Mesendoderm (in vitro differentiated cells): ENCODE measurements at regions not wholly inside any gene's neighbourhood (a gene's known extent, or its start where the extent isn't known, plus 50 kb on each side); places are given as distances from the start of the nearest gene placed in this dataset.
"Not testable (repeated sequence)": the region's sequence is repeated elsewhere in the genome, so short reads cannot be mapped to it uniquely, and the experiment has no call there.

Source experiments
- DNase-seq: peaks from one replicate; pipeline ENCODE4 v3.0.0; 2013
- H2AK5ac ChIP-seq: 2 replicates; pipeline ENCODE4 v1.6.1; 2013; ENCODE audit warnings: low read length, inconsistent platforms
- H2BK120ac ChIP-seq: 2 replicates; pipeline ENCODE4 v1.6.1; 2013; ENCODE audit warnings: low read depth, mild to moderate bottlenecking, low read length, moderate library complexity, mixed read lengths
- H2BK15ac ChIP-seq: replicated peaks from 2 replicates; pipeline ENCODE4 v1.6.1; 2013; ENCODE audit warnings: low read depth, mild to moderate bottlenecking, moderate library complexity
- H2BK5ac ChIP-seq: 2 replicates; pipeline ENCODE4 v1.6.1; 2013; ENCODE audit warnings: low read length, inconsistent platforms
- H3K18ac ChIP-seq: 2 replicates; pipeline ENCODE4 v1.6.1; 2013; ENCODE audit warnings: mild to moderate bottlenecking, low read length, mixed read lengths
- H3K23ac ChIP-seq: one replicate; pipeline ENCODE4 v1.6.1; 2013; ENCODE audit warnings: low read length
- H3K27ac ChIP-seq: 2 replicates; pipeline ENCODE4 v1.5.1; 2013; ENCODE audit warnings: low read depth, mild to moderate bottlenecking, inconsistent platforms, low read length, moderate library complexity
- H3K27me3 ChIP-seq: 2 replicates; pipeline ENCODE4 v1.6.1; 2013; ENCODE audit warnings: low read length, control low read depth, mild to moderate bottlenecking, inconsistent platforms; ENCODE audit not compliant: insufficient read depth, poor library complexity
- H3K36me3 ChIP-seq: 2 replicates; pipeline ENCODE4 v1.6.1; 2013; ENCODE audit warnings: low read length, inconsistent platforms; ENCODE audit not compliant: control insufficient read depth, insufficient read depth
- H3K4ac ChIP-seq: one replicate; pipeline ENCODE4 v1.6.1; 2013; ENCODE audit warnings: low read depth, mild to moderate bottlenecking, low read length, moderate library complexity
- H3K4me1 ChIP-seq: 2 replicates; pipeline ENCODE4 v1.6.1; 2013; ENCODE audit warnings: low read depth, low read length, inconsistent platforms; ENCODE audit not compliant: control insufficient read depth
- H3K4me2 ChIP-seq: 2 replicates; pipeline ENCODE4 v1.6.1; 2013; ENCODE audit warnings: low read length
- H3K4me3 ChIP-seq: 2 replicates; pipeline ENCODE4 v1.5.1; 2013; ENCODE audit warnings: mild to moderate bottlenecking, low read length
- H3K56ac ChIP-seq: one replicate; pipeline ENCODE4 v1.6.1; 2013; ENCODE audit warnings: low read length
- H3K79me1 ChIP-seq: 2 replicates; pipeline ENCODE4 v1.6.1; 2013; ENCODE audit warnings: low read length, inconsistent platforms
- H3K79me2 ChIP-seq: 2 replicates; pipeline ENCODE4 v1.6.1; 2013; ENCODE audit warnings: mild to moderate bottlenecking, low read length; ENCODE audit not compliant: control insufficient read depth, insufficient read depth
- H3K9ac ChIP-seq: 2 replicates; pipeline ENCODE4 v1.6.1; 2013; ENCODE audit warnings: low read length, inconsistent platforms
- H4K5ac ChIP-seq: one replicate; pipeline ENCODE4 v1.6.1; 2013; ENCODE audit warnings: low read length
- H4K8ac ChIP-seq: one replicate; pipeline ENCODE4 v1.6.1; 2013; ENCODE audit warnings: low read depth, mild to moderate bottlenecking, control low read depth, low read length, moderate library complexity
- WGBS: extraction: QIAGEN DNeasy Blood & Tissue Kit; methylation state at CpG from one replicate; pipeline ENCODE4 v1.1.7; 2013; ENCODE audit warnings: low lambda C conversion rate, missing lambda C conversion rate; ENCODE audit not compliant: insufficient coverage; ENCODE audit errors: extremely low coverage; 5-methylcytosine and 5-hydroxymethylcytosine counted together

DNA sequence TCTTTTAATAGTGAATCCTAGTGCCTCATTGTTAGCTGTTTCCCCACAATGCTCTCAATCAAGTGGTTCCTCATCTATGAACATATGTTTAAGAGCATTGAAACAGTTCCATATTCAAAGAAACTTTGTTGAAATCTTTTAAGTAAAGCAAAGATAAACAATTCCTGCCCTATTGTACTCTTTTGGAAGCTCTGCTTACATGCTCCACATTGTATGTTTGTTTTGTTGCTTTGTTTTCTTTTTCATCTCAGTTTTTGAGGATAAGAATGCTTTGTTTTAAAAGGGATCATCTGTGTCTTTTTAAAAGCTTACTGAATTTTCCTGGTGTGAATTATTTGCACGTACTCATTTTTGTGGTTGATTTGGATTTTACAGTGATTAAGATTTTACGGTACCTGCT lies 132.2 kb upstream of the MARCKS start:
- not testable (repeated sequence) for H3K9ac ChIP-seq, H3K79me2 ChIP-seq, H3K27me3 ChIP-seq, H3K4ac ChIP-seq, H2BK120ac ChIP-seq, H3K23ac ChIP-seq, H3K79me1 ChIP-seq, H2BK5ac ChIP-seq, H3K4me2 ChIP-seq, H2BK15ac ChIP-seq, H3K4me3 ChIP-seq, H3K18ac ChIP-seq, H4K8ac ChIP-seq, H3K36me3 ChIP-seq, H3K4me1 ChIP-seq, H3K27ac ChIP-seq, H4K5ac ChIP-seq, DNase-seq, H2AK5ac ChIP-seq, H3K56ac ChIP-seq
- WGBS: no CpG with 5 or more reads among the region's 2 CpGs

DNA sequence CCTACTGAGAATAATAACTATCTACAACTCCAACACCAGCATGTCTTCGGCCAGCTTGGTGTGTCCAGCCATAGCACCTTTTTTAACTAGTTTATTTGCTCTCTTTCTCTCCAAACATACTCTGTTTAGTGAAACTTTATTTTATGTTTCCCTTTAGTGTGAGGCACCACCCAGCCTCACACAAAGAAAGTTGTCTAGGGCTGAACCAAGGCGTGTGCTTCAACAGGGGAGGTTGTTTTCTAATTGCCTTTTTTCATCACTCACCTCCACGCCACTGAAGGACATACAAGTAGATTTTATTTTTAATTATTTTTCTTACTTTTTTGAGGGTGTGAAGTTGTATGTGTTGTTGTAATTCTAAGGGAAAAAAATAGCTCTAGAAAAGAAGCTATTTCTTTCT lies 125.6 kb upstream of the MARCKS start:
- no CpG with 5 or more reads among the region's 3 CpGs for WGBS
- Histone ChIP-seq H3K4ac (no peak overlapping the region), H3K56ac (no peak overlapping the region), H3K4me2 (no peak overlapping the region), H3K27ac (no peak overlapping the region), H3K18ac (no peak overlapping the region), H3K27me3 (no peaks in the 10 kb centered on the region), H3K23ac (no peak overlapping the region), H4K8ac (no peak overlapping the region), H4K5ac (no peak overlapping the region), H2AK5ac (no peak overlapping the region), H3K4me1 (peaks cover 2% of the 10 kb centered on the region), H3K79me2 (no peaks in the 10 kb centered on the region), H3K9ac (no peak overlapping the region), H2BK120ac (no peak overlapping the region), H2BK5ac (no peak overlapping the region), H3K79me1 (no peaks in the 10 kb centered on the region), H3K4me3 (no peak overlapping the region), H3K36me3 (no peaks in the 10 kb centered on the region), H2BK15ac (no peak overlapping the region)
- DNase-seq: no peak

DNA sequence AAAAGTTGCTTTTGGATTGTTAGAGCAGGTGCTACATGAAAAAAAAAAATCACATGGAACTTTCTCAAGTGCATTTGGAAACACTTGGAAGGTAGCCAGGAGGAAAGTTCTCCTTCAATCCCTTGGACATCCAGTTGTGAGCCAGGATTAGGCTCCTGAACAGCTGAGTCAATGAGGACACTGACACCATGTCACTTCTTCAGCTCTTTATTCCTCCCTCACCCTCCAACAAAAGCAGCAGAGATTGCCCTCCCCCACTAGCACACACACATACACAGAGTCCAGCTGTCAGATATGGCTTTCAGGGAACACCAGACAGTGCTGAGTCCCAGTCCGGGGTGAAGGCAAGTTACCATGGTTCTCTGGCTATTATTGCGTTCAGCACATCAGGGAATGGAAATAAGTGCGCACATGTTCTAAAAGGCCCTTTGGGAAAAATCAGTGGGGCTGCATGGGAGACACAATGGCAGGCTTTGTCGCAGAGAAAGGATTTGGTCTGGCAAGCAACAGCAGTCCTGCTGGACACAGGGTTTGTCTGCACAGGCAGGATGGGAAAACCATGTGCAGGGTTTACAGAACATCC lies 124.7 kb upstream of the MARCKS start:
- Histone ChIP-seq H3K4me3 (no peak overlapping the region), H2BK120ac (no peak overlapping the region), H3K36me3 (no peaks in the 10 kb centered on the region), H2BK5ac (no peak overlapping the region), H3K79me2 (no peaks in the 10 kb centered on the region), H3K4me1 (no peaks in the 10 kb centered on the region), H3K79me1 (no peaks in the 10 kb centered on the region), H3K27ac (no peak overlapping the region), H3K4me2 (no peak overlapping the region), H3K9ac (no peak overlapping the region), H3K4ac (no peak overlapping the region), H2BK15ac (no peak overlapping the region), H3K23ac (no peak overlapping the region), H3K18ac (no peak overlapping the region), H4K5ac (no peak overlapping the region), H2AK5ac (no peak overlapping the region), H3K56ac (no peak overlapping the region), H3K27me3 (no peaks in the 10 kb centered on the region), H4K8ac (no peak overlapping the region)
- WGBS: no CpG with 5 or more reads among the region's 4 CpGs
- no peak for DNase-seq

DNA sequence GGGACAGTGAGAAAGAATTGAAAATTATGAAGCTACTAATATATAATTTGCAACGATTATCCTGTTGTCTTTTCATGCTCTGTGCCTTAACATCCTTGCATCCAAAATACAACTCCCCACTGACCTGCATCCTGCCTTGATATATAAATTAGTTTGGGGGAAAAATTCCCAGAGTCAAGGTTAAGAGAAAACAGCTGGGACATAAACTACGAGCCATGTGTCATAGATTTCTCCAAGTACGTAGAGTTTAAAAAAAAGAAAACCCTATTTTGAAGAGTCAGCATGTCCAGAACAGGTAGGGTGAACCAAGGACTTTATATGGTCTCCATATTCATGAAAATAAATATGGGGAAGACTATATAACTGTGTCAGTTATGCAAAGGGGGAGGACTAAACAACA lies 123.8 kb upstream of the MARCKS start:
- Histone ChIP-seq H2BK120ac (no peak overlapping the region), H2BK5ac (no peak overlapping the region), H3K27me3 (no peaks in the 10 kb centered on the region), H3K4ac (no peak overlapping the region), H2AK5ac (no peak overlapping the region), H3K36me3 (no peaks in the 10 kb centered on the region), H3K79me1 (no peaks in the 10 kb centered on the region), H3K79me2 (no peaks in the 10 kb centered on the region), H3K18ac (no peak overlapping the region), H3K23ac (no peak overlapping the region), H4K8ac (no peak overlapping the region), H3K4me1 (no peaks in the 10 kb centered on the region), H3K4me3 (no peak overlapping the region), H2BK15ac (no peak overlapping the region), H3K9ac (no peak overlapping the region), H3K4me2 (no peak overlapping the region), H3K56ac (no peak overlapping the region), H4K5ac (no peak overlapping the region), H3K27ac (no peak overlapping the region)
- DNase-seq: no peak
- WGBS: no CpG with 5 or more reads among the region's 3 CpGs

DNA sequence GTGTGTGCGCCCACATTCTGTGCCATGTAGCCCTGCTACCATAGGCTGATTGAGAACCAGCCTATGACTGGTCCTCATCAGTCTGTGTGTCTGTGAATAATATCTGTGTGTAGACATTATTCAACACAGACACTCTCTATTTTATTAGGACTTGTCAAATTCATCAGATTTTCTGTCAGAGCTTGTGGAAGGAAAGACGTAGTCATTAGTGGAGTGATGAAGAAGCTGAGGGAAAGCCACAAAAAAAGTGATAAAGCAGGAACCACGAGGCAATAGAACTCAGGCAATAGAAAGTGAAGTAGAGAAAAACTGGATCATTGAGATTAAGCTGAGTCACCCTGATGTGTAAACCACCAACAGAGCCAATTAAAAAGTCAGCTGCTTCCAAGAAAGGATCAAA lies 122.2 kb upstream of the MARCKS start:
- H3K4me1 ChIP-seq: no peaks in the 10 kb centered on the region
- H3K56ac ChIP-seq: no peak overlapping the region
- no peak overlapping the region for H3K23ac ChIP-seq
- no peak overlapping the region for H4K5ac ChIP-seq
- H3K27me3 ChIP-seq: no peaks in the 10 kb centered on the region
- no peaks in the 10 kb centered on the region for H3K79me2 ChIP-seq
- no peak overlapping the region for H3K9ac ChIP-seq
- no peak overlapping the region for H3K18ac ChIP-seq
- H2BK15ac ChIP-seq: no peak overlapping the region
- H4K8ac ChIP-seq: no peak overlapping the region
- H3K27ac ChIP-seq: no peak overlapping the region
- no peak overlapping the region for H3K4me3 ChIP-seq
- no peak overlapping the region for H3K4me2 ChIP-seq
- H2AK5ac ChIP-seq: no peak overlapping the region
- DNase-seq: no peak
- no peak overlapping the region for H3K4ac ChIP-seq
- no peak overlapping the region for H2BK5ac ChIP-seq
- no peaks in the 10 kb centered on the region for H3K79me1 ChIP-seq
- H3K36me3 ChIP-seq: no peaks in the 10 kb centered on the region
- no CpG with 5 or more reads among the region's 3 CpGs for WGBS
- H2BK120ac ChIP-seq: no peak overlapping the region

DNA sequence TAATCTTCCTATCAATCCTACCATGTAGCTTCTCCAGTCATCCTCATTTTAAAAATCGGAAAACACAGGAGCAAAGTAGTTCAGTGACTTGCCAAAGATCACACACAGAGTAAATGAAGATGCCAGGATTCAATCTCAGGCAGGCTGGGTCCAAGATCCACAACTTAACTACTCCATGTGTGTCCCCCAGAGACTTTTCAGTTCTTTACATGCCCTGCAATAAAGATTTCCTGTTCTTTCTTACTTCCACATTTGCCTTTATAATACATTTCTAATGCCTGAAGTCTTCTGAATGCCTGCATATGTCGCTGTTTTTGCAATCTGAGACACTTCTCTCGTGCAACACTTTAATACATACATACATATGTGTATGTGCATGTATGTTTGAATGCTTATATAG lies 121.7 kb upstream of the MARCKS start:
- Histone ChIP-seq H2BK15ac (no peak overlapping the region), H4K8ac (no peak overlapping the region), H3K23ac (no peak overlapping the region), H3K27me3 (no peaks in the 10 kb centered on the region), H3K79me1 (no peaks in the 10 kb centered on the region), H3K27ac (no peak overlapping the region), H3K56ac (no peak overlapping the region), H3K18ac (no peak overlapping the region), H3K4me1 (no peaks in the 10 kb centered on the region), H3K79me2 (no peaks in the 10 kb centered on the region), H4K5ac (no peak overlapping the region), H3K36me3 (no peaks in the 10 kb centered on the region), H3K4me2 (no peak overlapping the region), H2BK5ac (no peak overlapping the region), H3K9ac (no peak overlapping the region), H3K4ac (no peak overlapping the region), H2BK120ac (no peak overlapping the region), H2AK5ac (no peak overlapping the region), H3K4me3 (no peak overlapping the region)
- WGBS: no CpG with 5 or more reads among the region's 3 CpGs
- DNase-seq: no peak
